Ishikawa (cell line): ENCODE measurements at regions not wholly inside any gene's neighbourhood (a gene's known extent, or its start where the extent isn't known, plus 50 kb on each side); places are given as distances from the start of the nearest gene placed in this dataset.

Experiments used
- CEBPB ChIP-seq: IDR thresholded peaks from 2 replicates; pipeline ENCODE4 v1.6.1; 2012
- CREB1 ChIP-seq: IDR thresholded peaks from 2 replicates; pipeline ENCODE4 v1.6.1; 2012; ENCODE audit warnings: low read depth
- EGR1 ChIP-seq: IDR thresholded peaks from 2 replicates; pipeline ENCODE4 v1.6.1; 2012
- EP300 ChIP-seq: IDR thresholded peaks from 2 replicates; pipeline ENCODE4 v1.6.1; 2012; ENCODE audit warnings: borderline replicate concordance
- FOXM1 ChIP-seq: IDR thresholded peaks from 2 replicates; pipeline ENCODE4 v1.6.1; 2012; ENCODE audit warnings: low read depth, borderline replicate concordance
- NFIC ChIP-seq: IDR thresholded peaks from 2 replicates; pipeline ENCODE4 v1.6.1; 2012
- RAD21 ChIP-seq: IDR thresholded peaks from 2 replicates; pipeline ENCODE4 v1.6.1; 2012; ENCODE audit warnings: low read depth
- TAF1 ChIP-seq: IDR thresholded peaks from 2 replicates; pipeline ENCODE4 v1.6.1; 2012; ENCODE audit warnings: low read depth, mild to moderate bottlenecking
- TCF12 ChIP-seq: IDR thresholded peaks from 2 replicates; pipeline ENCODE4 v1.6.1; 2012; ENCODE audit warnings: low read depth
- TEAD4 ChIP-seq: IDR thresholded peaks from 2 replicates; pipeline ENCODE4 v1.6.1; 2012
- YY1 ChIP-seq: IDR thresholded peaks from 2 replicates; pipeline ENCODE4 v1.6.1; 2012; ENCODE audit warnings: low read depth
- ZBTB7A ChIP-seq: IDR thresholded peaks from 2 replicates; pipeline ENCODE4 v1.6.1; 2012; ENCODE audit warnings: low read depth
- TF ChIP-seq, protein P1 (sequence below): IDR thresholded peaks from 2 replicates; pipeline ENCODE4 v1.6.1; 2012
- TF ChIP-seq, protein P2 (sequence below): IDR thresholded peaks from 2 replicates; pipeline ENCODE4 v1.6.1; 2012
- TF ChIP-seq, protein P3 (sequence below): IDR thresholded peaks from 2 replicates; pipeline ENCODE4 v1.6.1; 2012; ENCODE audit warnings: low read depth, mild to moderate bottlenecking

DNA sequence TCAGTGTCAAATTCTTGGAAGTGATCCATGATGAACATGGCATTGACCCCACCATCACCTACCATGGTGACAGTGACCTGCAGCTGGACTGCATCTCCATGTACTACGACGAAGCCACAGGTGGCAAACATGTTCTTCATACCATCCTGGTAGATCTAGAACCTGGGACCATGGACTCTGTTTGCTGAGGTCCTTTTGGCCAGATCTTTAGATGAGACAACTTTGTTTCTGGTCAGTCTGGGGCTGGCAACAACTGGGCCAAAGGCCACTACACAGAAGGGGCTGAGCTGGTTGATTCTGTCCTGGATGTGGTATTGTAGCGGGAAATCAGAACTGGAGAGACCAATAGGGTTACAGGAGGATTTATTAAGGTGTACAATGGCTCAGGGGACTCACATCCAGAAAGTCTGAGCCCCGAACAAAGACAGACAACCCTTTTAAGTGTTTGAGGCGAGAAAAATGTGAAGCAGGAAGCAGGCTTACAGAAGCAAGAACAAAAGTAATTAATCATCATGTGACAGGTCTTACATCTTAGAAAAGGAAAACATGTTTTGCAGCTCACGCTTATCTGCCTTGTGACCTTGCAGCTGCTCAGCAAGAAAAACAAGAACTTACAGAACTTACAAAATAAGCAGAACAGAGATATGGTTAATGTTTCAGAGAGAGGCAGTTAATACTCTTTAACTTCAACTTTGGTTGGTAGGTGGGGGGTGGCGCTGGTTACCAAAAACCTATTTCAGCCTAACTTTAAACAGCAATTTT lies 58.8 kb upstream of the MOCS1 start:
- TF ChIP-seq, protein P1, sequence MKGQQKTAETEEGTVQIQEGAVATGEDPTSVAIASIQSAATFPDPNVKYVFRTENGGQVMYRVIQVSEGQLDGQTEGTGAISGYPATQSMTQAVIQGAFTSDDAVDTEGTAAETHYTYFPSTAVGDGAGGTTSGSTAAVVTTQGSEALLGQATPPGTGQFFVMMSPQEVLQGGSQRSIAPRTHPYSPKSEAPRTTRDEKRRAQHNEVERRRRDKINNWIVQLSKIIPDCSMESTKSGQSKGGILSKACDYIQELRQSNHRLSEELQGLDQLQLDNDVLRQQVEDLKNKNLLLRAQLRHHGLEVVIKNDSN, result no peak
- TF ChIP-seq ZBTB7A (no peak), EGR1 (no peak), EP300 (no peak), FOXM1 (no peak), YY1 (no peak), TEAD4 (no peak), NFIC (no peak), TAF1 (no peak), CREB1 (no peak), CEBPB (no peak), TCF12 (no peak), RAD21 (no peak)
- TF ChIP-seq, protein P2, sequence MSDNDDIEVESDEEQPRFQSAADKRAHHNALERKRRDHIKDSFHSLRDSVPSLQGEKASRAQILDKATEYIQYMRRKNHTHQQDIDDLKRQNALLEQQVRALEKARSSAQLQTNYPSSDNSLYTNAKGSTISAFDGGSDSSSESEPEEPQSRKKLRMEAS, result no peak
- TF ChIP-seq, protein P3, sequence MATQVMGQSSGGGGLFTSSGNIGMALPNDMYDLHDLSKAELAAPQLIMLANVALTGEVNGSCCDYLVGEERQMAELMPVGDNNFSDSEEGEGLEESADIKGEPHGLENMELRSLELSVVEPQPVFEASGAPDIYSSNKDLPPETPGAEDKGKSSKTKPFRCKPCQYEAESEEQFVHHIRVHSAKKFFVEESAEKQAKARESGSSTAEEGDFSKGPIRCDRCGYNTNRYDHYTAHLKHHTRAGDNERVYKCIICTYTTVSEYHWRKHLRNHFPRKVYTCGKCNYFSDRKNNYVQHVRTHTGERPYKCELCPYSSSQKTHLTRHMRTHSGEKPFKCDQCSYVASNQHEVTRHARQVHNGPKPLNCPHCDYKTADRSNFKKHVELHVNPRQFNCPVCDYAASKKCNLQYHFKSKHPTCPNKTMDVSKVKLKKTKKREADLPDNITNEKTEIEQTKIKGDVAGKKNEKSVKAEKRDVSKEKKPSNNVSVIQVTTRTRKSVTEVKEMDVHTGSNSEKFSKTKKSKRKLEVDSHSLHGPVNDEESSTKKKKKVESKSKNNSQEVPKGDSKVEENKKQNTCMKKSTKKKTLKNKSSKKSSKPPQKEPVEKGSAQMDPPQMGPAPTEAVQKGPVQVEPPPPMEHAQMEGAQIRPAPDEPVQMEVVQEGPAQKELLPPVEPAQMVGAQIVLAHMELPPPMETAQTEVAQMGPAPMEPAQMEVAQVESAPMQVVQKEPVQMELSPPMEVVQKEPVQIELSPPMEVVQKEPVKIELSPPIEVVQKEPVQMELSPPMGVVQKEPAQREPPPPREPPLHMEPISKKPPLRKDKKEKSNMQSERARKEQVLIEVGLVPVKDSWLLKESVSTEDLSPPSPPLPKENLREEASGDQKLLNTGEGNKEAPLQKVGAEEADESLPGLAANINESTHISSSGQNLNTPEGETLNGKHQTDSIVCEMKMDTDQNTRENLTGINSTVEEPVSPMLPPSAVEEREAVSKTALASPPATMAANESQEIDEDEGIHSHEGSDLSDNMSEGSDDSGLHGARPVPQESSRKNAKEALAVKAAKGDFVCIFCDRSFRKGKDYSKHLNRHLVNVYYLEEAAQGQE, result no peak
